ENCODE measurements at regions not wholly inside any gene's neighbourhood (a gene's known extent, or its start where the extent isn't known, plus 50 kb on each side); places are given as distances from the start of the nearest gene placed in this dataset.

- Histone ChIP-seq H3K4me3 (ENCODE audit: extremely low read depth in 1 of 4, insufficient read depth in 2 of 4, low read depth in 3 of 4, low read length in 4 of 4) (no peak overlapping the region), H3K27ac (ENCODE audit: low read depth, low read length) (no peak overlapping the region), H3K4me2 (ENCODE audit: insufficient read depth in 1 of 2, low read depth in 2 of 2, low read length in 2 of 2) (no peak overlapping the region), H3K79me1 (ENCODE audit: low read depth, low read length) (no peaks in the 10 kb centered on the region), H3K36me3 (ENCODE audit: control insufficient read depth in 2 of 4, insufficient read depth in 4 of 4, low read length in 3 of 4) (no peaks in the 10 kb centered on the region), H2BK120ac (replicated peaks; ENCODE audit: low read depth, low read length) (no peak overlapping the region), H3K9ac (replicated peaks in 1 of 4; ENCODE audit: extremely low read depth in 1 of 4, low read depth in 3 of 4, low read length in 3 of 4) (no peak overlapping the region), H4K91ac (replicated peaks; ENCODE audit: insufficient read length, low read length) (no peak overlapping the region), H2BK20ac (ENCODE audit: low read length) (no peak overlapping the region), H3K9me3 (ENCODE audit: insufficient read depth in 2 of 2, low read depth in 1 of 2, low read length in 1 of 2) (no peaks in the 10 kb centered on the region), H2AFZ (ENCODE audit: low read length) (no peak overlapping the region), H3K23me2 (ENCODE audit: low read depth, low read length) (no peaks in the 10 kb centered on the region), H3K4ac (replicated peaks; ENCODE audit: insufficient read length, low read depth, low read length) (no peak overlapping the region), H3K56ac (replicated peaks; ENCODE audit: insufficient read length, low read depth, low read length) (no peak overlapping the region), H2BK12ac (ENCODE audit: low read depth, low read length) (no peak overlapping the region), H3K4me1 (replicated peaks in 1 of 4; ENCODE audit: control insufficient read depth in 3 of 4, insufficient read depth in 4 of 4, low read length in 3 of 4) (peaks cover 3 to 15% (median 5%) of the 10 kb centered on the region in 4 experiments; a peak in 4 of 7 replicates), H4K5ac (ENCODE audit: insufficient read length, low read depth, low read length) (no peak overlapping the region), H3K79me2 (ENCODE audit: control insufficient read depth in 1 of 2, insufficient read depth in 2 of 2, low read length in 2 of 2) (no peaks in the 10 kb centered on the region), H3K27me3 (replicated peaks in 1 of 4; ENCODE audit: control insufficient read depth in 3 of 4, extremely low read depth in 1 of 4, insufficient read depth in 3 of 4, low read length in 3 of 4) (no peaks in the 10 kb centered on the region; a peak in 1 of 7 replicates), H2BK15ac (ENCODE audit: low read length) (no peak overlapping the region), H2BK5ac (ENCODE audit: low read depth, low read length) (no peak overlapping the region), H2AK5ac (ENCODE audit: low read depth, low read length) (no peak overlapping the region), H4K8ac (ENCODE audit: extremely low read depth, insufficient read depth, low read length) (no peak overlapping the region), H3K18ac (ENCODE audit: extremely low read depth, low read length) (no peak overlapping the region), H3K23ac (ENCODE audit: insufficient read length) (no peak overlapping the region), H3K14ac (ENCODE audit: insufficient read length) (no peak overlapping the region), H4K20me1 (replicated peaks in 1 of 2; ENCODE audit: control insufficient read depth in 1 of 2, insufficient read depth in 2 of 2, low read length in 2 of 2) (no peaks in the 10 kb centered on the region)
- ChIA-PET CTCF (ENCODE audit: partially characterized antibody) (interaction anchor here (0.6 kb wide), 2 partner anchors 26 to 27 kb away, joined by 3 read pairs; no protein-coding TSS in a partner anchor), POLR2A (ENCODE audit: partially characterized antibody) (no interaction called here)
- WGBS, 2 experiments (ENCODE audit: extremely low coverage in 1 of 2, insufficient coverage in 1 of 2, insufficient read length in 1 of 2, insufficient replicate concordance in 2 of 2, low coverage in 1 of 2, low lambda C conversion rate in 2 of 2, missing lambda C conversion rate in 1 of 2) = 95% methylated on average over 3 of the region's 3 CpGs; no CpG with 5 or more reads in 1 of the 2 experiments
- FAIRE-seq (no peak), DNase-seq (ENCODE audit: low read depth in 1 of 2, low spot score in 2 of 2) (no peak)
- TF ChIP-seq RFX5 (IDR thresholded peaks at IDR 0.05; ENCODE audit: borderline replicate concordance, low read depth, low read length) = no peak
- TF ChIP-seq KDM5A (IDR thresholded peaks at IDR 0.05; ENCODE audit: low read length) = no peak
- TF ChIP-seq SUZ12 (IDR thresholded peaks at IDR 0.05; ENCODE audit: low read length) = no peak
- TF ChIP-seq SIN3A (conservative IDR thresholded peaks at IDR 0.05 in 1 of 2, IDR thresholded peaks at IDR 0.05 in 1 of 2; ENCODE audit: low read depth in 1 of 2, low read length in 2 of 2) = no peak
- no peak for TF ChIP-seq BCL11A (IDR thresholded peaks at IDR 0.05; ENCODE audit: low read depth in 2 of 2, low read length in 2 of 2)
- no peak for TF ChIP-seq CBX8 (IDR thresholded peaks at IDR 0.05; ENCODE audit: borderline replicate concordance, low read depth, low read length)
- no peak for TF ChIP-seq EP300 (IDR thresholded peaks at IDR 0.05; ENCODE audit: borderline replicate concordance in 1 of 2, low read depth in 2 of 2, low read length in 2 of 2)
- no peak for TF ChIP-seq CBX5 (IDR thresholded peaks at IDR 0.05; ENCODE audit: low read depth, low read length)
- TF ChIP-seq, protein P1, sequence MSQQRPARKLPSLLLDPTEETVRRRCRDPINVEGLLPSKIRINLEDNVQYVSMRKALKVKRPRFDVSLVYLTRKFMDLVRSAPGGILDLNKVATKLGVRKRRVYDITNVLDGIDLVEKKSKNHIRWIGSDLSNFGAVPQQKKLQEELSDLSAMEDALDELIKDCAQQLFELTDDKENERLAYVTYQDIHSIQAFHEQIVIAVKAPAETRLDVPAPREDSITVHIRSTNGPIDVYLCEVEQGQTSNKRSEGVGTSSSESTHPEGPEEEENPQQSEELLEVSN (IDR thresholded peaks at IDR 0.05) = no peak
- no peak for TF ChIP-seq EGR1 (IDR thresholded peaks at IDR 0.05; ENCODE audit: borderline replicate concordance, low read depth, low read length)
- no peak for TF ChIP-seq TAF1 (IDR thresholded peaks at IDR 0.05; ENCODE audit: low read depth, low read length)
- no peak for TF ChIP-seq GABPA (IDR thresholded peaks at IDR 0.05; ENCODE audit: borderline replicate concordance, insufficient read depth, low read length)
These were observed 124.8 kb upstream of the CPM start for GRCh38 chr12:69057742-69058141.
